Esophagus muscularis mucosa (tissue), 3 donors: ENCODE measurements at regions not wholly inside any gene's neighbourhood (a gene's known extent, or its start where the extent isn't known, plus 50 kb on each side); places are given as distances from the start of the nearest gene placed in this dataset.

Experiments used
- CTCF ChIP-seq, 3 experiments: fragments of 200-600 bp in 2 of 3; fragments of 450-650 bp in 1 of 3; sonication (generic) in 2 of 3; IDR thresholded peaks; one replicate each; pipeline ENCODE4 v1.5.1; 2017 to 2019; ENCODE audit warnings: antibody characterized with exemption in 3 of 3, mild to moderate bottlenecking in 2 of 3, moderate library complexity in 1 of 3
- POLR2A ChIP-seq: fragments of 450-650 bp; IDR thresholded peaks from one replicate; pipeline ENCODE4 v1.6.1; 2017; ENCODE audit warnings: antibody characterized with exemption, moderate library complexity, mild to moderate bottlenecking, low read depth

- no peak for TF ChIP-seq POLR2A
- TF ChIP-seq CTCF (IDR thresholded peaks at IDR 0.05), result no peak
Observed at GRCh38 chr5:169421677-169422076, 120.7 kb upstream of the SLIT3 start.
